Trophoblast cell (in vitro differentiated cells and primary cell): ENCODE measurements at regions not wholly inside any gene's neighbourhood (a gene's known extent, or its start where the extent isn't known, plus 50 kb on each side); places are given as distances from the start of the nearest gene placed in this dataset.

Experiments
- DNase-seq, 2 donors: peaks; one replicate each; pipeline ENCODE4 v3.0.0-alpha.2; 2016
- H2AFZ ChIP-seq: 2 replicates; pipeline ENCODE4 v1.6.1; 2013; ENCODE audit warnings: low read length, moderate library complexity, mild to moderate bottlenecking; ENCODE audit not compliant: insufficient read depth, poor library complexity
- H2AK5ac ChIP-seq: 2 replicates; pipeline ENCODE4 v1.6.1; 2013; ENCODE audit warnings: mild to moderate bottlenecking, low read length
- H2BK120ac ChIP-seq: 2 replicates; pipeline ENCODE4 v1.6.1; 2013; ENCODE audit warnings: low read length, mild to moderate bottlenecking, moderate library complexity; ENCODE audit not compliant: insufficient read depth, poor library complexity
- H2BK12ac ChIP-seq: 2 replicates; pipeline ENCODE4 v1.6.1; 2013; ENCODE audit warnings: mild to moderate bottlenecking, low read length, moderate library complexity
- H2BK5ac ChIP-seq: 2 replicates; pipeline ENCODE4 v1.6.1; 2013; ENCODE audit warnings: low read length, low read depth, moderate library complexity, mild to moderate bottlenecking; ENCODE audit not compliant: poor library complexity
- H3K14ac ChIP-seq: 2 replicates; pipeline ENCODE4 v1.6.1; 2013; ENCODE audit warnings: mild to moderate bottlenecking, low read length
- H3K18ac ChIP-seq: 2 replicates; pipeline ENCODE4 v1.6.1; 2013; ENCODE audit warnings: mild to moderate bottlenecking, low read length
- H3K23ac ChIP-seq: 2 replicates; pipeline ENCODE4 v1.6.1; 2013; ENCODE audit warnings: low read length
- H3K27ac ChIP-seq: 2 replicates; pipeline ENCODE4 v1.5.1; 2013; ENCODE audit warnings: low read depth, mild to moderate bottlenecking, inconsistent platforms, low read length, moderate library complexity
- H3K27me3 ChIP-seq: 2 replicates; pipeline ENCODE4 v1.6.1; 2013; ENCODE audit warnings: inconsistent platforms, mild to moderate bottlenecking, low read length, moderate library complexity; ENCODE audit not compliant: insufficient read depth
- H3K36me3 ChIP-seq, 2 experiments: 1 replicate in 1 of 2; 2 replicates in 1 of 2; pipeline ENCODE4 v1.6.1; 2013; ENCODE audit warnings: low read length in 2 of 2, mild to moderate bottlenecking in 2 of 2, moderate library complexity in 1 of 2; ENCODE audit not compliant: insufficient read depth in 2 of 2, control insufficient read depth in 1 of 2
- H3K4ac ChIP-seq: 2 replicates; pipeline ENCODE4 v1.6.1; 2013; ENCODE audit warnings: low read depth, mild to moderate bottlenecking, low read length, moderate library complexity
- H3K4me1 ChIP-seq, 2 experiments: 1 replicate in 1 of 2; 2 replicates in 1 of 2; pipeline ENCODE4 v1.6.1; 2013; ENCODE audit warnings: low read length in 2 of 2, mild to moderate bottlenecking in 2 of 2, moderate library complexity in 1 of 2; ENCODE audit not compliant: insufficient read depth in 2 of 2, control insufficient read depth in 1 of 2
- H3K4me2 ChIP-seq: 2 replicates; pipeline ENCODE4 v1.6.1; 2013; ENCODE audit warnings: inconsistent platforms, mild to moderate bottlenecking, low read length, moderate library complexity
- H3K4me3 ChIP-seq: 2 replicates; pipeline ENCODE4 v1.5.1; 2013; ENCODE audit warnings: mild to moderate bottlenecking, low read depth, low read length, inconsistent platforms
- H3K79me1 ChIP-seq: one replicate; pipeline ENCODE4 v1.6.1; 2013; ENCODE audit warnings: low read length
- H3K79me2 ChIP-seq: 2 replicates; pipeline ENCODE4 v1.6.1; 2013; ENCODE audit warnings: low read length, mild to moderate bottlenecking; ENCODE audit not compliant: control insufficient read depth, insufficient read depth, poor library complexity
- H3K9ac ChIP-seq: 2 replicates; pipeline ENCODE4 v1.6.1; 2013; ENCODE audit warnings: mild to moderate bottlenecking, low read length
- H3K9me3 ChIP-seq: 2 replicates; pipeline ENCODE4 v1.6.1; 2013; ENCODE audit warnings: low read depth, mild to moderate bottlenecking, control low read depth, inconsistent platforms, low read length; ENCODE audit not compliant: insufficient read depth
- H4K12ac ChIP-seq: 2 replicates; pipeline ENCODE4 v1.6.1; 2013; ENCODE audit warnings: low read depth, mild to moderate bottlenecking, low read length, moderate library complexity
- H4K8ac ChIP-seq: 2 replicates; pipeline ENCODE4 v1.6.1; 2013; ENCODE audit warnings: low read depth, mild to moderate bottlenecking, low read length, moderate library complexity
- H4K91ac ChIP-seq: one replicate; pipeline ENCODE4 v1.6.1; 2013; ENCODE audit warnings: low read depth, mild to moderate bottlenecking, low read length, moderate library complexity
- WGBS: extraction: QIAGEN DNeasy Blood & Tissue Kit; methylation state at CpG from one replicate; pipeline ENCODE4 v1.1.7; 2013; ENCODE audit warnings: missing lambda C conversion rate; ENCODE audit not compliant: insufficient read length, insufficient coverage; ENCODE audit errors: extremely low coverage; 5-methylcytosine and 5-hydroxymethylcytosine counted together

DNA sequence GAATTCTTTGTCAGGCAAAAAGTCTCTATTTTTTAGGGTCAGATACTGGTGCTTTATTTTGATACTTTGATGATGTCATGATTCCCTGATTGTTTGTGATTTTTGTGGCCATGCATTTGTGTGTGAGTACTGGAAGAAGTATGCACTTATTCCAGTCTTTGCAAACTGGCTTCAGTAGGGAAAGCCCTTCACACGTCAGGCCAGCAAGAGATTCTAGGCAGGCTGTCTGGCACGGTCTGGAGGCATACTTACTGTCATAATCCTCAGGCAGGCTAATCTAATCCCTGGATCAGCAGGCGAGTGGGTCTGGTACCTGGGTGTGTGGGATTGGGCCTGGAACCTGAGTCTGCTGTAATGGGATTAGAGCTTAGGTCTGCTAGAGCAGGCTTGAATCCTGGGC lies 391.8 kb upstream of the MMS22L start:
- Histone ChIP-seq H3K23ac (no peak overlapping the region), H3K18ac (no peak overlapping the region), H3K4ac (no peak overlapping the region), H3K4me2 (no peak overlapping the region), H4K91ac (no peak overlapping the region), H4K12ac (no peak overlapping the region), H3K79me2 (no peaks in the 10 kb centered on the region), H3K36me3 (peaks cover 0 to 2% of the 10 kb centered on the region in 2 experiments), H3K27ac (no peak overlapping the region), H4K8ac (no peak overlapping the region), H2AK5ac (no peak overlapping the region), H3K79me1 (no peaks in the 10 kb centered on the region), H3K9ac (no peak overlapping the region), H2AFZ (no peak overlapping the region), H3K14ac (no peak overlapping the region), H3K9me3 (peaks cover 2% of the 10 kb centered on the region), H3K27me3 (no peaks in the 10 kb centered on the region), H2BK120ac (no peak overlapping the region), H3K4me1 (peaks cover 2 to 3% of the 10 kb centered on the region in 2 experiments), H2BK5ac (no peak overlapping the region), H3K4me3 (no peak overlapping the region), H2BK12ac (no peak overlapping the region)
- DNase-seq, result no peak
- no CpG with 5 or more reads among the region's 3 CpGs for WGBS

DNA sequence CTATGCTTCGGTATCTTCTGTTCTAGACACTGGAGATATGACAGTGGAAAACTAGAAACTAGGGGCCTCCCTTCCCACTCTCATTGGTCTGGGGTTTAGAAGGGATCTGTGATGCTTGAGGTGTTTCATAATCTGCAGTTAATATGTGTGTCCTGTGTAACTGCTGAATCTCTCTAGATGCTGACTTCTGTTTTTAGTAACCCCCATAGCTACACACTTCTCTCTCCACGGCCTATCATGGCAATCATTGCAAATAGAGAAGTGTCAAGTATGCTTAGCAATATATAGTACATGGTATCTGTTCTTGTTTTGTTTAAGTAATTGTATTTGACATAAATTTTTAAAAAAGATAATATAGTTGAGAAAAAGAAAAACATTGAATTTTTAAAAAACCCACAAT lies 394.6 kb upstream of the MMS22L start:
- no peak overlapping the region for H4K91ac ChIP-seq
- no peaks in the 10 kb centered on the region for H3K79me1 ChIP-seq
- H3K14ac ChIP-seq, result no peak overlapping the region
- no peak overlapping the region for H2BK12ac ChIP-seq
- no peak overlapping the region for H3K4me3 ChIP-seq
- DNase-seq, result no peak
- H3K36me3 ChIP-seq, result no peaks in the 10 kb centered on the region
- no peaks in the 10 kb centered on the region for H3K79me2 ChIP-seq
- H3K4me2 ChIP-seq, result no peak overlapping the region
- H2BK120ac ChIP-seq, result no peak overlapping the region
- H2AK5ac ChIP-seq, result no peak overlapping the region
- H3K27ac ChIP-seq, result no peak overlapping the region
- peaks cover 2% of the 10 kb centered on the region for H3K9me3 ChIP-seq
- no peak overlapping the region for H3K4ac ChIP-seq
- no peak overlapping the region for H2BK5ac ChIP-seq
- no peak overlapping the region for H3K9ac ChIP-seq
- no peak overlapping the region for H4K8ac ChIP-seq
- no CpG with 5 or more reads among the region's 2 CpGs for WGBS
- no peak overlapping the region for H2AFZ ChIP-seq
- no peaks in the 10 kb centered on the region for H3K27me3 ChIP-seq
- H3K18ac ChIP-seq, result no peak overlapping the region
- H3K23ac ChIP-seq, result no peak overlapping the region
- H3K4me1 ChIP-seq, result no peaks in the 10 kb centered on the region
- H4K12ac ChIP-seq, result no peak overlapping the region

DNA sequence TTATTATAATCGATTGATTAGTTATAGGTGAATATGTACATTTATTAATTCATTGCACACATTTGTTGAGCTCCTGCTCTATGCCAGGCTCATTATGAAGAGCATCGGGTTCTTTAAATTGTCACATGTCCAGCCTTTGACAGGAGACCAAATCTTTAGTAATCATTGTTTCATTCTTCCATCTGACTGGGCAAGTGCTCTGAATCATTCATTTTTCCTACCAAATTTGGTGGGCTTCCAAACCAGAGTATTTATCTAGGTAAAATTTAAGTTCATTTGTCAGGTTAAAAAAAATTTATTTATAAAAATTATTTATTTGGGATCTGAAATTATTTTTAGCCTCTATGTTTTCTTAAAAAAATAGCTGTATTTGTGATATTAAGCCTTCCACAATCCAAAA lies 404.9 kb upstream of the MMS22L start:
- no CpG with 5 or more reads among the region's 2 CpGs for WGBS
- H4K8ac ChIP-seq, result no peak overlapping the region
- no peak overlapping the region for H2AFZ ChIP-seq
- H3K36me3 ChIP-seq, result no peaks in the 10 kb centered on the region
- H3K27me3 ChIP-seq, result no peaks in the 10 kb centered on the region
- no peaks in the 10 kb centered on the region for H3K79me1 ChIP-seq
- no peak overlapping the region for H2BK12ac ChIP-seq
- H2BK120ac ChIP-seq, result no peak overlapping the region
- no peak overlapping the region for H3K9ac ChIP-seq
- H3K4me1 ChIP-seq, result no peaks in the 10 kb centered on the region
- no peaks in the 10 kb centered on the region for H3K79me2 ChIP-seq
- no peak overlapping the region for H3K4me3 ChIP-seq
- no peak overlapping the region for H3K27ac ChIP-seq
- no peak overlapping the region for H4K12ac ChIP-seq
- no peak overlapping the region for H3K14ac ChIP-seq
- no peak overlapping the region for H3K23ac ChIP-seq
- no peaks in the 10 kb centered on the region for H3K9me3 ChIP-seq
- H2BK5ac ChIP-seq, result no peak overlapping the region
- no peak overlapping the region for H3K4me2 ChIP-seq
- no peak overlapping the region for H3K18ac ChIP-seq
- H4K91ac ChIP-seq, result no peak overlapping the region
- no peak for DNase-seq
- H3K4ac ChIP-seq, result no peak overlapping the region
- H2AK5ac ChIP-seq, result no peak overlapping the region

DNA sequence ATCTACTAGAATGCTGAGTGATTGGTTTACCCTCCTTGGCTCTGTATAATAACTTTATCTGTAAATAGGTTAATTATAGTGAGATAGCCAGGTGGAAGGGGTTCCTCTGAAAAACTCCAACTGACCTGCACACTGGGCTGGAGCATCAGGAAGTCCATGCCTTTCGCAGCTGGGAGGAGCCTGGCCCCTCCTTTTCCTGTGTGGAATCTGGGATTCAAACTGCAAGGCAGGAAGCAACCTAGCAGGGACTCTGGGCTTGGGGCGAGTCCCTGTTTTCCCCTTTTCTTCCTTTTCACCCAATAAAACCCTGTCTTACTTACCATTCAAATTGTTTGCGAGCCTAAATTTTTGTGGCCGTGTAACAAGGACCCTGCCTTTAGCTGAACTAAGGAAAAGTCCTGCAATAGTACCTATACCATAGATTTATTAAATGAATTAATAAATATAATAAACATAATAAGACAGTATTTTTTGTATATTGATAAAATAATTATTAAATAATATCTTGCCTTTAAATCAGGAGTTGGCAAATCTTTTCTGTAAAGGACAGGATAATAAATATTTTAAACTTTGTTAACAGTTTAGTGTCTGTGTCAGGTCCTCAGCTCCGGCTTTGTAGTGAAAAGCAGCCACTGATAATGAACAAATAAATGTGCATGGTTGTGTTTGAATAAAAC lies 406.2 kb upstream of the MMS22L start:
- Histone ChIP-seq H3K27ac (no peak overlapping the region), H3K4ac (no peak overlapping the region), H3K9ac (no peak overlapping the region), H2AFZ (no peak overlapping the region), H3K79me1 (no peaks in the 10 kb centered on the region), H2BK120ac (no peak overlapping the region), H4K91ac (no peak overlapping the region), H3K4me2 (no peak overlapping the region), H3K4me1 (no peaks in the 10 kb centered on the region), H3K23ac (no peak overlapping the region), H3K36me3 (no peaks in the 10 kb centered on the region), H2BK12ac (no peak overlapping the region), H2BK5ac (no peak overlapping the region), H3K4me3 (no peak overlapping the region), H4K8ac (no peak overlapping the region), H3K18ac (no peak overlapping the region), H3K27me3 (no peaks in the 10 kb centered on the region), H2AK5ac (no peak overlapping the region), H3K79me2 (no peaks in the 10 kb centered on the region), H3K9me3 (no peaks in the 10 kb centered on the region), H4K12ac (no peak overlapping the region), H3K14ac (no peak overlapping the region)
- WGBS, result no CpG with 5 or more reads among the region's 5 CpGs
- DNase-seq, result no peak
